Suppressor macrophage (primary cell): ENCODE measurements at regions not wholly inside any gene's neighbourhood (a gene's known extent, or its start where the extent isn't known, plus 50 kb on each side); places are given as distances from the start of the nearest gene placed in this dataset.

Experiments
- DNase-seq, 4 experiments: peaks; one replicate each; pipeline ENCODE4 v3.0.0-alpha.2; 2020 to 2022

DNA sequence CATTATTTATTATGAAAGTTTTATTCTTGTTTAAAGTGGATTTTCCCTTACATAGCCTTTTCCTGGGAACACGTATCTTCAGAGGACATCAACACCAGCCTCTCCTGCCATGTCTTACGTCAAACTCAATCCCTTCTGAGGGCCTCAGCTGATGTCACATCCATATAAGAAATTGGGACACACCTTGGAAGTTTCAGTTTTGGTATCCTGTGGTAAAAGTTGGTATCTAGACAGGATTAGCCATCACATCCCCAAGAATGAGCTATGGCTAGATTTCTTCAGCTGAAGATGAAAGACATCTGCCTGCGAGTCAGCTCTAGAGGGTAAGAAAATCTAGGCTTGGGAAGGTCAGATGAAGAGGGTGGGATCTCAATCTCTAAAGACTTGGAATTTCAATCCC is 75.8 kb upstream of the ZNF516 start:
- DNase-seq, result no peak

GRCh38 chr18:76569644-76570419 is 74.8 kb upstream of the ZNF516 start:
- DNase-seq, result no peak

DNA sequence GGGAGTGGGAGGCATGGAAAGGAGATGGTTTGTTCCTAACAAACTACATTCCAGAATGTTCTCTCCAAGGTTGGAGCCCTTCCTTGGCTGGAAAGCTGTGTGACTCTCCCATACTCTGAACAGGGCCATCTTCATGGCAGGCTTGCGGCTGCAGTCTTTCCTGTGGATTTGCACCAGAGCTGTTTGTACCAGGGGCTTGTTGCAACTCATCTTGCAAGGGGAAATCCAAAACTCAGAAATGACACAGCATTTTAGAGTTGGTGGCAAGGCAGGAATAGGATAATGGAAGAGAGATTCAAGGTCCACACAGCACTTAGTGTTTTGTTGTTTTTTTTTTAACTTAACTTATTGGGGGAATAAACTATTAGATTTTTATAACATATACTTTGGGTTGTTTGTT is 73.7 kb upstream of the ZNF516 start:
- DNase-seq, result peak in 3 of 4 experiments; percentile 53 to 70 (median 60)

GRCh38 chr18:76567835-76568445 is 72.9 kb upstream of the ZNF516 start:
- DNase-seq, result no peak

DNA sequence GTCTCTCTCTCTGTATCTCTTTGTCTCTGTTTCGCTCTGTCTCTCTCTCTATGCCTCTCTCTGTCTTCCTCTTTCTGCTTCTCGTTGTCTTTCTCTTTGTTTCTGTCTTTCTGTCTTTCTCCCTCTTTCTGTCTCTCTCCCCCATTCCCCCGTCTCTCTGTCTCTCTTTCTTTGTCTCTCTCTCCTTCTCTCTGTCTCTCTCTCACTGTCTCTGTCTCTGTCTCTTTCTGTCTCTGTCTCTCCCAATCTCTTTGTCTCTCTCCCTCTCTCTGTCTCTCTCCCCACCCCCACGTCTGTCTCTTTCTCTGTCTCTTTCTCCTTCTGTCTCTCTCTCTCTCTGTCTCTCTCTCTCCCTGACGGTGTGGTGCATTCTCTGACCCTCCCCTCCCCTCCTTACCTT is 71.9 kb upstream of the ZNF516 start:
- DNase-seq, result no peak

DNA sequence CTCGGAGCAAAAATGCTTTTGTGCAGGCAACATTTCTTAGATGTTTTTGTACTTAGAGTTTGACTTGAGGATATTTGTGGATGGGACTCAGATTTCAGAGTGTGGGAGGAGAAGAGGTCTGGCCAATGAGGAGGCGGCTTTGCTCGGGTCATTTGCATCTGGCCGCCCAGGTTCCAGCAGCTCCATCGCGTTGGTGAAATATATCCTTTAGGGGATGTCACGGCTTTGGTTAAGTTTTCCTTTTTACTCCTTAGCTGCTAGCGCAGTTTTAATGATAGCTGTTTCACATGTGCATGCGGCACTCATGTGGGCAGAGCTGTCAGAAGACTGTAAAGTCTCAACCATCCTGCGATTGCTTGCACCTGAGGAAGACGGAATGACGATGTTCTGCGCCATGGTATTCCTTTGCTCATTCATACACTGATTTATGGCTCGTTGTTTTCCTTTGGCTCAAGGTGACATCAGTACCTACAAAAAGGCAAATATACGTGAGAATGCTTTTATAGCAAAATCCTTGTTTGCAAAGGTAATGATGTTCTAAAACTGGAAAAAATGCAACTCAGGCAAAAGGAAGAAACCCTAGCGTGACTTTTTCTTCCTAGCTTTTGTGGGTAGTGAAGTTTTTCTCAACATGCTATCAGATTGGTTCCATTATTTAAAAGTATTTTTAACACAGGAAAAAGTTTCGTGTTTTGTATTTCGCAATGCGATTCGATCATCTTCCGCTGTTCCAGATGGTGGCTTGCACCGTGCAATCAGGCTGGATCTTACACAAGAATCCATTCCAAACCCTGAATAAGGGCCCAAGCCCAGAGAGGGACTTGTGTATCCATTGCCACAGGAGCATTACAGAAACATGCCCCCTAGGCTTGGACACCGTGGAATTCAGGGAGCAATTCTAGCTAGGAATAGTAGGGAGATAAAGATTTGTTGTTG is 70.5 kb upstream of the ZNF516 start:
- peak; percentile 89 to 97 (median 94) for DNase-seq

DNA sequence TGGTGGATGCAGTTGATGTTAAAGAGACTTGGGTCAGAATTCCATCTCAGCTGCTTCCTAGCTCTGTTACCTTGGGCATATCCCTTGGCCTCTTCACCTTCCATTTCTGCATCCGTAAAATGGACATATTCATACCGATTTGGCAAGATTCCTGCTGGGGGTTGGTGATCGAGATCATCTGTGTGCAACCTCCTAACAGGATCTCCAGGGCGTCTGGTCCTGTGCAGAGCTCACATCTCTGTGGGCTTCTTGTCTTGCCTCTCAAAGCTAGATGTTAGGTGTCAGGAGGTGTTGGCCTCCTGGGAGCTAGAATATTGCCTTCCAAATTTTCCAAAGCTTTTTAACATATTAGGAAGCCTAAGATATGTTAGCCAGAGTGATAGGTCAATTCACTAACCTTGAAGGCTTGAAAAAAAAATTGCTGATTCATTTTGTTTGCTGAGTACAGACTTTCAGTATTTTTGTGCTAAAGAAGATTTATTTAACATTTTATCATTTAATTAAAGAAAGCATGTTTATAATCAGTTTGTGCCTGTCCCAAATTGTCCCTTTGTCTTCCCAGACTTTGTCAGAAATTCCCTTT is 69.7 kb upstream of the ZNF516 start:
- no peak for DNase-seq

DNA sequence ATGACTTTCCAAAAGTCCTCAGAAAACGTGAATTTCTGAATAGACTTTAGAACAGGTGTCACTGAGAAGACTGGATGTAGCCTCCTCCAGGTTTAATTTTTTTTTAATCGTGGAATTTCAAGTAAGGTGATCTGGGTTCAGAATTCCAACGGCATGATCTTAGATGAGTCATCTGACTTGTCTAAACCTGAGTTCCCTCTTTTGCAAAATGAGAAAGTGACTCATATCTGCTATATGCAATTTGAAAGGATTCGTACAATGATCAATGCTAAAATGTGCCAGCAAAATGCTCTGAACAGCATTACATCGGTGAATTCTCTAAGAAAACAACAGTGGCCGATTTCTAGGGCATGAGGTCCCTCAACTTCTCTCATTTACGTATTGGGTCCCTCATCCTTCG is 69.1 kb upstream of the ZNF516 start:
- DNase-seq, result peak in 3 of 4 experiments; percentile 17 to 73 (median 70)

DNA sequence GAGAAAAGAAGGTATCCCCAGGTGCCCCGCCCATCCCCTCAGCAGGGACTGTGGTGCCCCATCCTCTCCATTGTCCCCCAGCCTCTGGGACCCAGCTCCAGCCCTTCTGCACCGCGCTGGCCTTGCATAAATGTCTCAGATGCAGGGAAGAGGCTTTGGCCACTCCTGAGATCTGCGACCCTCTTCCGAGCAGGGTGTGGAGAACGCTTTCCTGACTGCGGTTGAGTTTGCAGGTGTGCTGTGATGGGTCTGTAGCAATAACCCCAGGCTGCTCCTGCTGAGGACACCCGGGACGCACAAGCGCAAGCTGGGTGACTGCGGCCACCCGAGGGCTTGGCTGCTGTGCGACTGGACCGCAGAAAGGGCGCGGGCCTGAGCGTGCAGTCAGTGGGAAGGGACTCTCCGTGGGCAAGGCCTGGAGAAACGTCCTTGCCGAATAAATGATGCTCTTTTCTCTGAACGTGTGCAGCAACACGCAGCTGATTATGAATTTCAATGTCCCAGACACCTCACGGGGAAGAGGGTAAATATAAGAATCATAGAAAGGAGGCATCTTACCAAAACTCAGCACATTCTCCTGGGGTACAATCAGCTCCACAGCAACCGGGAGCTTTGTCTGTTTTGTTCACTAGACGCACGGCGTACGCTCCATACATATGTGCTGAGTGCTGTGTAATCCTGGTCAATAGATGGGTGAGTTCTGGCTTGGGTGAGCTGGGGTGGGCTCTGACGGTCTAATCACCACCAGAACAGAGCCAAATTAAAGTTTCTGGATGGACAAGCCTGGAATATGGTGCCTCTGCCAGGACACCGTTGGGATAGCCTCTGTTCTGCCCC is 67.5 kb upstream of the ZNF516 start:
- no peak for DNase-seq

- DNase-seq, result peak in 2 of 4 experiments; percentile 26 to 69
Observed at GRCh38 chr18:76558881-76559667, 64.0 kb upstream of the ZNF516 start.

DNA sequence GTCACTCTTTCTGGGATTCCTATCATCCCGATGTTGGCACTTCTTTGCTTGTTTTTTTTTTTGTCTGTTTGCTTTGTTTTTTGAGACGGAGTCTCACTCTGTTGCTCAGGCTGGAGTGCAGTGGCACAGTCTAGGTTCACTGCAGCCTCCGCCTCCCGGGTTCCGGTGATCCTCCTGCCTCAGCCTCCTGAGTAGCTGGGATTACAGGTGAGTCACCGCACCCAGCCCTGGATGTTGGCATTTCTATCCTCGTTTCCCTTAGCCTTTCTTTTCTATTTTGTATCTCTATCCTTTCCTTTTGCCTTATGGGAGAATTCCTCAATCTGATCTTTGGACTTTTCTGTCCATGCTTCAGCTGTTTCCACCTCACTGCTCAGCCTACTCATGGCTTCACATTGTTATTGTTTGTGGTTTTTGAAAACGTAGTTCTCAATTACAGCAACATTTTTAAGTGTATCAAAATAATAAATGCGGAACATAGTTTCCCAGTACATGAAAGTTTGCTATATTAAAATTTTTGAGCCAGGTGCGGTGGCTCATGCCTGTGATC is 62.1 kb upstream of the ZNF516 start:
- DNase-seq, result no peak

DNA sequence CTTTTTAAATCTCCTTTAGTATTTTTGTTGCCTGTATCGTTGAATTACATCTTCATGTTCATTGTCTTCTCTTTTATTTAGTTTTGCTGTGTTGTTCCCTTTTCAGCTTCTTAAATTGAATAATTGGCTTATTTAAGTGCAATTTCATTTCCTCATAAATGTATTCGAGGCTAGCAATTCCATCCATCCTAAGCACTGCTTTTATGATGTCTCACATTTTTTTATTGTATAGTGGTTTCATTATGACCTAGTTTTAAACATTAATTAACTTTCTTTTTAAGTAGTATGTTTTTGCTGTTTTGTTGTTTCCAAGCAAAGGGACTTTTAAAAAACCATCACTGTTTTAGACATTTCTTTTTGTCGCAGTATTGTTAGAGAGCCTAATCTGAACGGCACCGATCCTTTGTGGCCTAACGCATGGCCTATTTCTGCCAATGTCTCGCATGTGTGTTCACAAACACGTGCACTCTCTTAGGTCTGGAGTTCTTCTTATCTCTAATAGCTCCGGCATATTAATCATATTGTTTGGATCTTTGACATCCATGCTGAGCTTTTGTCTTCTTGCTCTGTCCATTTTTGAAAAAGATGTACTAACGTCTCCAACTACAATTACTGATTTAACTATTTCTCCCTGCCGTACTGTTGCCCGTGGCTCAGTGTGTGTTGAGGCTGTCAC is 59.6 kb upstream of the ZNF516 start:
- DNase-seq, result peak in 2 of 4 experiments; percentile 37 to 53

DNA sequence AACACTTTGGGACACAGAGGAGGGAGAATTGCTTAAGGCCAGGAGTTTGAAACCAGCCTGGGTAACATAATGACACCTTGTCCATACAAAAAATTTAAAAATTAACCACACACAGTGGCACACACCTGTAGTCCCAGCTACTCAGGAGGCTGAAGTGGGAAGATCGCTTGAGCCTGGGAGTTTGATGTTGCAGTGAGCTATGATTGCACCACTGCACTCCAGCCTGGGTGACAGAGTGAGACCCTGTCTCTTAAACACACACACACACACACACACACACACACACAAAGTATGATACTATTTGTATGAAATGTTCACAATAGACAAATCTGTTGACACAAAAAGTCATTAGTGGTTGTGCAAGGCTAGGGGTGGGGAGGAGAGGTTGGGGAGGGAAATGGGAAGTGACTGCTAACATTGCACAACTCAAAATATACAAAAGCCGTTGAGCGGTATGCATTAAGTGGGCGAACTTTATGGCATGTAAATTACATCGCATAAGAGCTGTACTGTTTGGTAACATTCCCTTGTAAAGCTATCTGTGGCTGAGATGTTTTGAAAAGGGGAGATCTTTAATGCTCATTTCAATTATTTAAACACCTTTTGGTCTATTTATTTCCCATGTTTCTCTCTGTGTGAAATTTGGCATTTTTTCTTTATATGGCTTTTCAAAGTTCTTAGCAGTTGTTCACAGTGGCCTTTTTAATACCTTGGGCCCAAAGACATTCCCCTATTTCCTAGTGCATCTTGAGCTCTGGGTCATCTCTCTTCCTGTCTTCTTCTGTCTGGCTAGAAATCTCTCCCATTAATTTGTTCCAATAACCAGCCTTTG is 58.9 kb upstream of the ZNF516 start:
- DNase-seq, result peak; percentile 78 to 92 (median 86)

DNA sequence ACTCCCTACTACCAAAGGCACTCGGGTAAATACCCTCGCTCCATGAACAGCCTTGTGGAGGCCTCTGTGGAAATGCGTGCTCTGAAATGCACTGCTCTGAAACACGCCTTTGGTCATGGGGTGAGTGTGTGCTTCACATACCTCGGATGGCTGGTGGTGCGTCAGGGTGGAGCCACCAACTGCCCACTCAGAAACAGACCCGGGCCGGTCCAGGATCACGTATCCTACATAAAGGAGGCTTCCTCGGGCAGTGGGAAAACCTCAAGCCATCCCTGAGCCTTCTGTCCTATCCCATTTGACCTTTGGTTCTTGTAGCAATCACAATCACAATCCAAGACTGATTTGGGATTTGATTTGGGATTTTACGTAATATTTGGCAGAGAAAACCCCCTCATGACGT is 53.5 kb upstream of the ZNF516 start:
- no peak for DNase-seq

- DNase-seq, result no peak
Observed at GRCh38 chr18:76547296-76547695, 52.3 kb upstream of the ZNF516 start.

- no peak for DNase-seq
Observed at GRCh38 chr18:76546436-76546835, 51.4 kb upstream of the ZNF516 start.

DNA sequence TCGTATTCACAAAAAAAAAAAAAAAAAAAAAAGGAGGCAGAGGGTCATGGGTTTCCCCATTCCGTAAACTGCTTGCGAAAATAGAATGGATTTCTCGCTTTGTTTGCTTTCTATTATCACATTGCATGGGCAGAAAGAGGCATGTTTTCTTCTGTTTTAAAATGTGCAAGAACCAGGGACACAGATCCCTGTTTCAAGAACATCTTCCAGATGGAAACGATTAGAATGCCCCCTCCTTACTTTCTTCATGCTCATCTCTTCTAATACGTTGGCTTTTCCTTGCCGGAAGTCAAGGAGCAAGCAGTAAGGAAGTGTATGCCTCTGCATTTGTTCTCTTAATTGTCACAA is 51.0 kb upstream of the ZNF516 start:
- DNase-seq, result peak; percentile 31 to 77 (median 65)

DNA sequence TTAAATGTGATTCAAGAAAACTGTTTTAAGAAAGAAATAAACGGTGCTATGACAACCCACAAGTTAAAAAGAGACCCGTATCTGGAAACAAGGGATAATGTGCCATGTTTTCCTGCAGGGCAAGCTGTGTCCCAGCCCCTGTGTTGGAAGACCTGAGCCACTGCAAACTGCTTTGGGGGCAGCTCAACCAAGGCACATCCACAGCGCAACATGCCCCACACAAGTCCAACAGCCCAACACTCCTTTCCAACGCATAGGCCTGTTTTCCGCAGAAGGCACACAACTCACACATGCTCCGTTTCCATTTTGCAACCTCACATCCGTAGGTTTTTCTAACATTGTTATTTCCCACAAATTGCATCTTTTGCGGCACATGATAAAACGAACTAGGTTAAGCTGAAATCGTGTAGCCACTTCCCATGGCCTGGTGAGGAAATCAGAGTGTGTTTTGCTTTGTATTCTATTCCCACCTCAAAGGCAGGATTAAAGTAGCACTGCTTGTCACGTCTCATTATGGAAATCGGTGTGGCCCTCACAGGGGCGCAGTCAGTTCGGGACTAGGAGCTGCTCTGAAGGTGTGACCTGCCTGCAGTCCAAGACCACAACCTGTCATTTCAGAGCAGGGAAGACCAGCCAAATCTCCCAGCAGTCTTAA is 50.5 kb upstream of the ZNF516 start:
- peak; percentile 58 to 79 (median 68) for DNase-seq
